ENCODE measurements at regions not wholly inside any gene's neighbourhood (a gene's known extent, or its start where the extent isn't known, plus 50 kb on each side); places are given as distances from the start of the nearest gene placed in this dataset.
A peak's percentile ranks its signal among the peaks of the same experiment; 100 is the strongest.

DNA sequence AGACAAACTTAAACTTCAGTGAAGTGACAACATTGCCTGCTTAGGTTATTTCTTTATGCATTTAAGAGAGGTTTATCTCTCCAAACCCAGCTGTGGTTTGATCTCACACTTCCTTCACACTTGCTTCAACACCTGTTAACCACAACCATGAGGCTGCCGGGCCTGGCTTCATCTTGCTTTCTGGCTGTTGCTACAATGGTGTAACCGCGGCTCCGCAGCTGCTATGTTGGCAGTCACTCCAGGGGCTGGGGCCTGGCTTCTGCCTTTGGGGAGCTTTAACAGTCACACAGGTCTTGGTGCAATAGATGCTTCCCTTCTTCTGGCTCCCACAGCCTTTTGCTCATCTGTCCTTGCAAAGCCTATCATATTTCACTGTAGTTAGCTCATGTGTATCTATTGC is 72.9 kb upstream of the MNS1 start:
- H3K4me3 Mint-ChIP-seq = no peak overlapping the region
- H3K36me3 Mint-ChIP-seq (ENCODE audit: low read depth) = no peaks in the 10 kb centered on the region
- Histone ChIP-seq H3K4me1 (ENCODE audit: control insufficient read depth, insufficient read depth, low read length) (no peaks in the 10 kb centered on the region), H3K27ac (ENCODE audit: low read depth, low read length) (no peak overlapping the region), H3K9ac (ENCODE audit: extremely low read depth, low read length, poor library complexity, severe bottlenecking) (no peak overlapping the region), H3K4me3 (ENCODE audit: low read length) (no peak overlapping the region), H3K36me3 (ENCODE audit: control insufficient read depth, insufficient read depth, low read length) (no peaks in the 10 kb centered on the region), H3K27me3 (ENCODE audit: control insufficient read depth, insufficient read depth, low read length, poor library complexity, severe bottlenecking) (no peaks in the 10 kb centered on the region), H3K9me3 (ENCODE audit: control insufficient read depth, low read length) (peaks cover 6% of the 10 kb centered on the region)
- peaks cover 18% of the 10 kb centered on the region for H3K4me1 Mint-ChIP-seq
- H3K27ac Mint-ChIP-seq = no peak overlapping the region
- peaks cover 33% of the 10 kb centered on the region for H3K9me3 Mint-ChIP-seq
- DNase-seq = peak; percentile 74
- peaks cover 1% of the 10 kb centered on the region for H3K27me3 Mint-ChIP-seq (ENCODE audit: insufficient read depth)
- WGBS, 2 experiments (ENCODE audit: insufficient coverage in 1 of 2, insufficient read length in 1 of 2) = 66 to 72% methylated on average over 4 of the region's 4 CpGs
- TF ChIP-seq, protein P1, sequence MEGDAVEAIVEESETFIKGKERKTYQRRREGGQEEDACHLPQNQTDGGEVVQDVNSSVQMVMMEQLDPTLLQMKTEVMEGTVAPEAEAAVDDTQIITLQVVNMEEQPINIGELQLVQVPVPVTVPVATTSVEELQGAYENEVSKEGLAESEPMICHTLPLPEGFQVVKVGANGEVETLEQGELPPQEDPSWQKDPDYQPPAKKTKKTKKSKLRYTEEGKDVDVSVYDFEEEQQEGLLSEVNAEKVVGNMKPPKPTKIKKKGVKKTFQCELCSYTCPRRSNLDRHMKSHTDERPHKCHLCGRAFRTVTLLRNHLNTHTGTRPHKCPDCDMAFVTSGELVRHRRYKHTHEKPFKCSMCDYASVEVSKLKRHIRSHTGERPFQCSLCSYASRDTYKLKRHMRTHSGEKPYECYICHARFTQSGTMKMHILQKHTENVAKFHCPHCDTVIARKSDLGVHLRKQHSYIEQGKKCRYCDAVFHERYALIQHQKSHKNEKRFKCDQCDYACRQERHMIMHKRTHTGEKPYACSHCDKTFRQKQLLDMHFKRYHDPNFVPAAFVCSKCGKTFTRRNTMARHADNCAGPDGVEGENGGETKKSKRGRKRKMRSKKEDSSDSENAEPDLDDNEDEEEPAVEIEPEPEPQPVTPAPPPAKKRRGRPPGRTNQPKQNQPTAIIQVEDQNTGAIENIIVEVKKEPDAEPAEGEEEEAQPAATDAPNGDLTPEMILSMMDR (conservative IDR thresholded peaks at IDR 0.05) = no peak

DNA sequence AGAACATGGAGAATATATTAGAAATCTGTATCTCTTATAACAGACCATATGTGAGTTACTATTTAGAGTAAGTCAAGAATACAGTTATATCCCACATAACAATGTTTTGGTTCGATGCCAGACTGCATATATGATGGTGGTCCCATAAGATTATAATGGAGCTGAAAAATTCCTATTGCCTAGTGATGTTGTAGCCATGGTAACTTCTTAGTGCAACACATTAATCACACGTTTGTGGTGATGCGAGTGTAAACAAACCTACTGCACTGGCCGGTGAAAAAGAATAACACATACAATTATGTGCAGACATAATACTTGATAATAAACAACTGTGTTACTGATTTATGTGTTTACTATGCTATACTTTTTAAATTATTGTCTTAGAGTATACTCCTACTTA is 69.8 kb upstream of the MNS1 start:
- Mint-ChIP-seq H3K36me3 (ENCODE audit: low read depth) (no peaks in the 10 kb centered on the region), H3K4me3 (no peak overlapping the region), H3K9me3 (peaks cover 11% of the 10 kb centered on the region), H3K27ac (no peak overlapping the region), H3K27me3 (ENCODE audit: insufficient read depth) (no peaks in the 10 kb centered on the region), H3K4me1 (peaks cover 18% of the 10 kb centered on the region)
- H3K27me3 ChIP-seq (ENCODE audit: control insufficient read depth, insufficient read depth, low read length, poor library complexity, severe bottlenecking) = no peaks in the 10 kb centered on the region
- TF ChIP-seq, protein P1 (conservative IDR thresholded peaks at IDR 0.05) = no peak
- no peaks in the 10 kb centered on the region for H3K36me3 ChIP-seq (ENCODE audit: control insufficient read depth, insufficient read depth, low read length)
- 96% methylated on average over 4 of the region's 4 CpGs; no CpG with 5 or more reads in 1 of the 2 experiments for WGBS, 2 experiments (ENCODE audit: insufficient coverage in 1 of 2, insufficient read length in 1 of 2)
- H3K9me3 ChIP-seq (ENCODE audit: control insufficient read depth, low read length) = peaks cover 5% of the 10 kb centered on the region
- H3K4me1 ChIP-seq (ENCODE audit: control insufficient read depth, insufficient read depth, low read length) = no peaks in the 10 kb centered on the region
- no peak overlapping the region for H3K9ac ChIP-seq (ENCODE audit: extremely low read depth, low read length, poor library complexity, severe bottlenecking)
- H3K4me3 ChIP-seq (ENCODE audit: low read length) = no peak overlapping the region
- peak overlapping the region; percentile 67 for H3K27ac ChIP-seq (ENCODE audit: low read depth, low read length)
- DNase-seq = no peak

DNA sequence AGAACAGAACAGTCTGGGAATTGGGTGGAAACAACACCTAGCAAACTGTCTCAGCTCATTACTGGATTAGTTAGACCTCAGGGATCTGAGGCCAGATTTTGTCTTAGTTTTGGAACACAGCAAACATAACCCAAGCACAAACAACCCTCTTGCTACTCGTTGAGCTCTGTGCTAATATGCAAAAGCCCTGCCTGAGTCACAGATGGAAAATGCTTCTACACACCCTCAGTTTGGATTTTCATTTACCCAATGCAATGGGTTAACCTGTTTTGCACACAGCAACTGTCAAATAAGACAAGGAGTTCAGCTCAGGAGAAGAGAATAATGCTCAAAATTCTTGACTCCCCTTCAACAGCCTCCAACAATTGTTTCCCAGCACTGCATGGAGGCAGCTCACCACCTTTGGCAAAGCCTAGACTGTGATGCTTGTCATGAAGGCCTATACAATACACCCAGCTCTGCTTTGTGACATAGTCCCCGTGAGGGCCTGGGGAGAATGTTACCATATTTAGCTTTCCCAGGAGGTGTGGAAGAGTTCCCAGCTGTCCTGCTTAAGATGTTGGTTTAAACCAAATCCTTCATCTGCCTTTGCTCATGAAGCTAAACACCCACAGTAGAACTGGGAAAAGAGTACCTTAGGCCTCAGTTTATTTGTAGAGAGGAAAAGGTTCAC is 68.9 kb upstream of the MNS1 start:
- Histone ChIP-seq H3K9me3 (ENCODE audit: control insufficient read depth, low read length) (no peaks in the 10 kb centered on the region), H3K4me1 (ENCODE audit: control insufficient read depth, insufficient read depth, low read length) (no peaks in the 10 kb centered on the region), H3K27ac (ENCODE audit: low read depth, low read length) (peak overlapping the region; percentile 67), H3K36me3 (ENCODE audit: control insufficient read depth, insufficient read depth, low read length) (no peaks in the 10 kb centered on the region), H3K27me3 (ENCODE audit: control insufficient read depth, insufficient read depth, low read length, poor library complexity, severe bottlenecking) (no peaks in the 10 kb centered on the region), H3K4me3 (ENCODE audit: low read length) (no peak overlapping the region), H3K9ac (ENCODE audit: extremely low read depth, low read length, poor library complexity, severe bottlenecking) (no peak overlapping the region)
- peaks cover 2% of the 10 kb centered on the region for H3K9me3 Mint-ChIP-seq
- no peak overlapping the region for H3K27ac Mint-ChIP-seq
- TF ChIP-seq, protein P1 (conservative IDR thresholded peaks at IDR 0.05) = no peak
- WGBS, 2 experiments (ENCODE audit: insufficient coverage in 1 of 2, insufficient read length in 1 of 2) = 89% methylated on average over 2 of the region's 2 CpGs; no CpG with 5 or more reads in 1 of the 2 experiments
- no peaks in the 10 kb centered on the region for H3K27me3 Mint-ChIP-seq (ENCODE audit: insufficient read depth)
- H3K4me3 Mint-ChIP-seq = no peak overlapping the region
- H3K4me1 Mint-ChIP-seq = peaks cover 15% of the 10 kb centered on the region
- no peaks in the 10 kb centered on the region for H3K36me3 Mint-ChIP-seq (ENCODE audit: low read depth)
- DNase-seq = no peak

Data from endodermal cell (in vitro differentiated cells).